GM12864 (cell line): ENCODE measurements at regions not wholly inside any gene's neighbourhood (a gene's known extent, or its start where the extent isn't known, plus 50 kb on each side); places are given as distances from the start of the nearest gene placed in this dataset.

ENCODE experiments used
- DNase-seq: peaks from one replicate; pipeline ENCODE4 v3.0.0-alpha.2; 2011; ENCODE audit warnings: low read depth
- H3K4me3 ChIP-seq: 2 replicates; pipeline ENCODE4 v1.5.1; 2011; ENCODE audit warnings: mild to moderate bottlenecking, low read depth, low read length, control low read depth
- CTCF ChIP-seq: IDR thresholded peaks from 2 replicates; pipeline ENCODE4 v1.5.1; 2011; ENCODE audit warnings: low read depth, mild to moderate bottlenecking, moderate library complexity, low read length, control low read depth, inconsistent platforms; ENCODE audit errors: missing control alignments

GRCh38 chr18:78101091-78101490 lies 851.4 kb downstream of the GALR1 start:
- no peak for TF ChIP-seq CTCF
- no peak overlapping the region for H3K4me3 ChIP-seq
- no peak for DNase-seq

- no peak overlapping the region for H3K4me3 ChIP-seq
- no peak for TF ChIP-seq CTCF
Observed at GRCh38 chr18:78102135-78102534, 852.5 kb downstream of the GALR1 start.

GRCh38 chr18:78105611-78106010 lies 856.0 kb downstream of the GALR1 start:
- TF ChIP-seq CTCF = no peak
- DNase-seq = no peak

More at GRCh38 chr18:78102135-78102534, 852.5 kb downstream of the GALR1 start:
- DNase-seq = no peak

GRCh38 chr18:78106946-78107345 lies 857.3 kb downstream of the GALR1 start:
- no peak for DNase-seq

More at GRCh38 chr18:78105611-78106010, 856.0 kb downstream of the GALR1 start:
- no peak overlapping the region for H3K4me3 ChIP-seq

GRCh38 chr18:78107363-78107762 lies 857.7 kb downstream of the GALR1 start:
- no peak overlapping the region for H3K4me3 ChIP-seq
- no peak for DNase-seq
- TF ChIP-seq CTCF = no peak

More at GRCh38 chr18:78106946-78107345, 857.3 kb downstream of the GALR1 start:
- TF ChIP-seq CTCF = no peak
- no peak overlapping the region for H3K4me3 ChIP-seq

GRCh38 chr18:78108554-78108953 lies 858.9 kb downstream of the GALR1 start:
- DNase-seq = no peak
- no peak for TF ChIP-seq CTCF
- H3K4me3 ChIP-seq = no peak overlapping the region

GRCh38 chr18:78113136-78113939 lies 863.7 kb downstream of the GALR1 start:
- H3K4me3 ChIP-seq = no peak overlapping the region
- no peak for TF ChIP-seq CTCF
- no peak for DNase-seq
